ENCODE measurements at regions not wholly inside any gene's neighbourhood (a gene's known extent, or its start where the extent isn't known, plus 50 kb on each side); places are given as distances from the start of the nearest gene placed in this dataset.
A peak's percentile ranks its signal among the peaks of the same experiment; 100 is the strongest.
"Not testable (repeated sequence)": the region's sequence is repeated elsewhere in the genome, so short reads cannot be mapped to it uniquely, and the experiment has no call there.

- no peak overlapping the region for H3K4me3 ChIP-seq (ENCODE audit: low read depth in 1 of 5, low read length in 5 of 5)
- H3K9ac ChIP-seq (ENCODE audit: low read length in 5 of 5) = no peak overlapping the region
- H3K4me1 ChIP-seq (ENCODE audit: control insufficient read depth in 5 of 5, insufficient read depth in 5 of 5, low read length in 5 of 5) = peaks cover 0 to 40% (median 13%) of the 10 kb centered on the region in 5 donors
- H3K27ac ChIP-seq (ENCODE audit: low read depth, low read length) = no peak overlapping the region
- peaks cover 6 to 42% (median 27%) of the 10 kb centered on the region in 5 donors for H3K27me3 ChIP-seq (ENCODE audit: control insufficient read depth in 5 of 5, insufficient read depth in 4 of 5, low read length in 5 of 5)
- H3K9me3 ChIP-seq (ENCODE audit: control insufficient read depth in 5 of 5, low read length in 5 of 5) = no peaks in the 10 kb centered on the region
- H3K36me3 ChIP-seq (ENCODE audit: control insufficient read depth in 5 of 5, insufficient read depth in 5 of 5, low read length in 5 of 5) = no peaks in the 10 kb centered on the region
These were observed 140.9 kb downstream of the DLL1 start for GRCh38 chr6:170149681-170150589.

DNA sequence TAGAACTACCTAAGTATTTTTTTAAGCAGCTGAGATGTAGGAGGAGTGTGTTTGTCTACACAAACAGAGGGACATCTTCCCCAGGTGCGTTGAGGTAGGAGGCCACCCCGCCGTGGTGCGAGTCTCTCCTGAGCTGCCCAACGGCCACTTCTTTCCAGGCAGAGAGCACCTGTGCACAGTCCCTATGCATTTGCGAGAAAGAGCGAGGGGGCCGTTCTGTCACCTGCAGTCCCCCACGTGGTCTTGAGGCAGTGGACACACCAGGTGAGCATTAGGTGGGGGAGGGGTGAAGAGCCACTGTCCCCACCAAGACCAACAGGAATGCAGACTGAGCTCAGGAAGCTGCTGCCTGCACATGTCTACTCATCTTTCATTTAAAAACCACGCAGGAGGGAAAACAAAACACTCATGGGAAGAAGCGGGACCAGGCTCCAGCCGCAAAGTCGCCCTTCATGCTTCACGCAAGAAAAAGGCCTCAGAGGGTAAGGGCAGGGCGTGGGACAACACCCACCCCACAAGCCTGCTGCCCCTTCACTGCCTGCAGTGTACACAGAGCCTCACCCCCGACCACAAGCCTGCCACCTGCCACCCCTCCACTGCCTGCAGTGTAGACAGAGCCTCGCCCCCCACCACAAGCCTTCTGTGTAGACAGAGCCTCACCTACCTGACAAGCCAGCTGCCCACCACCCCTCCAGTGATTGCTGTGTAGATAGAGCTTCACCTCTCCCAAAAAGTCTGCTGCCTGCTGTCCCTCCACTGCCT, 142.0 kb downstream of the DLL1 start:
- peaks cover 0 to 40% (median 13%) of the 10 kb centered on the region in 5 donors for H3K4me1 ChIP-seq (ENCODE audit: control insufficient read depth in 5 of 5, insufficient read depth in 5 of 5, low read length in 5 of 5)
- no peaks in the 10 kb centered on the region for H3K36me3 ChIP-seq (ENCODE audit: control insufficient read depth in 5 of 5, insufficient read depth in 5 of 5, low read length in 5 of 5)
- H3K9ac ChIP-seq (ENCODE audit: low read length in 5 of 5) = no peak overlapping the region
- H3K9me3 ChIP-seq (ENCODE audit: control insufficient read depth in 5 of 5, low read length in 5 of 5) = peaks cover 0 to 8% (median 7%) of the 10 kb centered on the region in 5 donors
- H3K27me3 ChIP-seq (ENCODE audit: control insufficient read depth in 5 of 5, insufficient read depth in 4 of 5, low read length in 5 of 5) = peaks cover 6 to 40% (median 27%) of the 10 kb centered on the region in 5 donors
- no peak overlapping the region for H3K27ac ChIP-seq (ENCODE audit: low read depth, low read length)
- H3K4me3 ChIP-seq (ENCODE audit: low read depth in 1 of 5, low read length in 5 of 5) = no peak overlapping the region

GRCh38 chr6:170147832-170148708, 142.8 kb downstream of the DLL1 start:
- Histone ChIP-seq H3K9me3 (ENCODE audit: control insufficient read depth in 5 of 5, low read length in 5 of 5) (peaks cover 0 to 9% (median 7%) of the 10 kb centered on the region in 5 donors), H3K9ac (ENCODE audit: low read length in 5 of 5) (peak overlapping the region in 1 of 5 donors; percentile 1), H3K4me1 (ENCODE audit: control insufficient read depth in 5 of 5, insufficient read depth in 5 of 5, low read length in 5 of 5) (peaks cover 0 to 35% (median 13%) of the 10 kb centered on the region in 5 donors), H3K27ac (ENCODE audit: low read depth, low read length) (no peak overlapping the region), H3K36me3 (ENCODE audit: control insufficient read depth in 5 of 5, insufficient read depth in 5 of 5, low read length in 5 of 5) (no peaks in the 10 kb centered on the region), H3K4me3 (ENCODE audit: low read depth in 1 of 5, low read length in 5 of 5) (peak overlapping the region in 1 of 5 donors; percentile 11), H3K27me3 (ENCODE audit: control insufficient read depth in 5 of 5, insufficient read depth in 4 of 5, low read length in 5 of 5) (peaks cover 3 to 35% (median 22%) of the 10 kb centered on the region in 5 donors)

DNA sequence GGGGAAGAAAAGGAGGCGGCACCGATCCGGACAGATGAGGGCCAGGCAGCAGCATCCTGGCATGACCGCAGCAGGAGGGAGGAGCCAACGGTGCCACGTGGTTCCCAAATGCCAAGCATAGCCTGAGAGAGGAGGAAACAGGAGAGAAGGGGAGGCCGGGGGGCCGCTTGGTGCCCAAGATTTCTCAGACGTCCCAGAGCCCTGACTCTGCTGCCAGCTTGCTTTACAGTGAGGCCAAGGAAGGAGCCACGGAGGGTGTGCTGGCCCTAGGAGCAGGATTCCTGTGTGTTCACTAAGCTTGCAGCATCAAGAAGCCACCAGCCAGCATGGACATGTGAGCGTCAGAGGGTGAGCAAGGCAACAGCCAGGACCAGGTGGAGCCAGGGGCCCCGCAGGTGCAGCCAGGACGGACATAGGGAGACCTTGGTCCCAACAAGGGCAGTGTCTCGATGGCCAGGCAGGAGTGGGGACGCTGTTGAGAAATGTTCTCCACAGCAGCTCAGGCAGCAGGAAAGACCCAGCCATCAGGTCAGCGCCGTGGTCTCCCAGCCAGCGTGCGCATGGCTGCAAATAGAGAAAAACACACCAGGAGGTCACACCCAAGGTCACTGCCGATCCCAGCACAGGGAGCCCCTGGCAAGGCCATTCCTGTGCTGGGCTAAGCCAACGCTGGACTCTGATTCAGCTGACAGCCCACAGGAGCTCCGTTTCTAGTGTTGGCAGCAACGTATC, 143.7 kb downstream of the DLL1 start:
- Histone ChIP-seq H3K27ac (ENCODE audit: low read depth, low read length) (no peak overlapping the region), H3K27me3 (ENCODE audit: control insufficient read depth in 5 of 5, insufficient read depth in 4 of 5, low read length in 5 of 5) (peaks cover 3 to 35% (median 17%) of the 10 kb centered on the region in 5 donors)

GRCh38 chr6:170146640-170147039, 144.2 kb downstream of the DLL1 start:
- Histone ChIP-seq H3K4me3 (ENCODE audit: low read depth in 1 of 5, low read length in 5 of 5) (no peak overlapping the region), H3K27ac (ENCODE audit: low read depth, low read length) (no peak overlapping the region), H3K9me3 (ENCODE audit: control insufficient read depth in 5 of 5, low read length in 5 of 5) (peaks cover 0 to 9% (median 7%) of the 10 kb centered on the region in 5 donors), H3K27me3 (ENCODE audit: control insufficient read depth in 5 of 5, insufficient read depth in 4 of 5, low read length in 5 of 5) (peaks cover 3 to 33% (median 17%) of the 10 kb centered on the region in 5 donors), H3K4me1 (ENCODE audit: control insufficient read depth in 5 of 5, insufficient read depth in 5 of 5, low read length in 5 of 5) (peaks cover 0 to 22% (median 8%) of the 10 kb centered on the region in 5 donors), H3K9ac (ENCODE audit: low read length in 5 of 5) (no peak overlapping the region), H3K36me3 (ENCODE audit: control insufficient read depth in 5 of 5, insufficient read depth in 5 of 5, low read length in 5 of 5) (no peaks in the 10 kb centered on the region)

More for the DNA sequence above, 143.7 kb downstream of the DLL1 start:
- Histone ChIP-seq H3K9me3 (ENCODE audit: control insufficient read depth in 5 of 5, low read length in 5 of 5) (peaks cover 0 to 9% (median 7%) of the 10 kb centered on the region in 5 donors), H3K36me3 (ENCODE audit: control insufficient read depth in 5 of 5, insufficient read depth in 5 of 5, low read length in 5 of 5) (no peaks in the 10 kb centered on the region), H3K4me1 (ENCODE audit: control insufficient read depth in 5 of 5, insufficient read depth in 5 of 5, low read length in 5 of 5) (peaks cover 0 to 28% (median 8%) of the 10 kb centered on the region in 5 donors), H3K4me3 (ENCODE audit: low read depth in 1 of 5, low read length in 5 of 5) (no peak overlapping the region), H3K9ac (ENCODE audit: low read length in 5 of 5) (no peak overlapping the region)

- not testable (repeated sequence) for H3K4me3 ChIP-seq (ENCODE audit: low read depth in 1 of 5, low read length in 5 of 5)
These were observed 144.7 kb downstream of the DLL1 start for GRCh38 chr6:170146131-170146530.

GRCh38 chr6:170145716-170146115, 145.2 kb downstream of the DLL1 start:
- H3K36me3 ChIP-seq (ENCODE audit: control insufficient read depth in 5 of 5, insufficient read depth in 5 of 5, low read length in 5 of 5); H3K4me3 ChIP-seq (ENCODE audit: low read depth in 1 of 5, low read length in 5 of 5); H3K27ac ChIP-seq (ENCODE audit: low read depth, low read length); H3K9ac ChIP-seq (ENCODE audit: low read length in 5 of 5); H3K9me3 ChIP-seq (ENCODE audit: control insufficient read depth in 5 of 5, low read length in 5 of 5): not testable (repeated sequence)
- peaks cover 0 to 16% (median 4%) of the 10 kb centered on the region in 5 donors for H3K4me1 ChIP-seq (ENCODE audit: control insufficient read depth in 5 of 5, insufficient read depth in 5 of 5, low read length in 5 of 5)
- peaks cover 3 to 26% (median 13%) of the 10 kb centered on the region in 5 donors for H3K27me3 ChIP-seq (ENCODE audit: control insufficient read depth in 5 of 5, insufficient read depth in 4 of 5, low read length in 5 of 5)

More at GRCh38 chr6:170146131-170146530, 144.7 kb downstream of the DLL1 start:
- not testable (repeated sequence) for H3K9ac ChIP-seq (ENCODE audit: low read length in 5 of 5); H3K9me3 ChIP-seq (ENCODE audit: control insufficient read depth in 5 of 5, low read length in 5 of 5); H3K27ac ChIP-seq (ENCODE audit: low read depth, low read length); H3K36me3 ChIP-seq (ENCODE audit: control insufficient read depth in 5 of 5, insufficient read depth in 5 of 5, low read length in 5 of 5)
- Histone ChIP-seq H3K27me3 (ENCODE audit: control insufficient read depth in 5 of 5, insufficient read depth in 4 of 5, low read length in 5 of 5) (peaks cover 3 to 29% (median 13%) of the 10 kb centered on the region in 5 donors), H3K4me1 (ENCODE audit: control insufficient read depth in 5 of 5, insufficient read depth in 5 of 5, low read length in 5 of 5) (peaks cover 0 to 17% (median 5%) of the 10 kb centered on the region in 5 donors)

GRCh38 chr6:170145272-170145592, 145.6 kb downstream of the DLL1 start:
- Histone ChIP-seq H3K27ac (ENCODE audit: low read depth, low read length) (no peak overlapping the region), H3K36me3 (ENCODE audit: control insufficient read depth in 5 of 5, insufficient read depth in 5 of 5, low read length in 5 of 5) (no peaks in the 10 kb centered on the region), H3K4me1 (ENCODE audit: control insufficient read depth in 5 of 5, insufficient read depth in 5 of 5, low read length in 5 of 5) (peaks cover 0 to 16% (median 4%) of the 10 kb centered on the region in 5 donors), H3K27me3 (ENCODE audit: control insufficient read depth in 5 of 5, insufficient read depth in 4 of 5, low read length in 5 of 5) (peaks cover 3 to 23% (median 12%) of the 10 kb centered on the region in 5 donors), H3K9ac (ENCODE audit: low read length in 5 of 5) (no peak overlapping the region), H3K4me3 (ENCODE audit: low read depth in 1 of 5, low read length in 5 of 5) (no peak overlapping the region), H3K9me3 (ENCODE audit: control insufficient read depth in 5 of 5, low read length in 5 of 5) (peaks cover 0 to 9% (median 7%) of the 10 kb centered on the region in 5 donors)
